Cardiac fibroblast (primary cell): ENCODE measurements at regions not wholly inside any gene's neighbourhood (a gene's known extent, or its start where the extent isn't known, plus 50 kb on each side); places are given as distances from the start of the nearest gene placed in this dataset.

Experiments
- DNase-seq, 2 donors: peaks; one replicate each; pipeline versions ENCODE4 v3.0.0 to v3.0.0-alpha.2; 2010; ENCODE audit warnings: low read depth in 2 of 2
- H3K4me3 ChIP-seq, 2 donors: replicated peaks in 1 of 2; 1 replicate in 1 of 2; 2 replicates in 1 of 2; pipeline ENCODE4 v1.5.1; 2011; ENCODE audit warnings: low read depth in 2 of 2, low read length in 2 of 2, mild to moderate bottlenecking in 2 of 2, moderate library complexity in 1 of 2
- CTCF ChIP-seq: IDR thresholded peaks from one replicate; pipeline ENCODE4 v1.5.1; 2011; ENCODE audit warnings: low read depth, mild to moderate bottlenecking, low read length, inconsistent platforms

GRCh38 chr9:79104951-79105350 is 466.8 kb upstream of the TLE4 start:
- no peak for TF ChIP-seq CTCF
- no peak for DNase-seq
- H3K4me3 ChIP-seq, result no peak overlapping the region

GRCh38 chr9:79107911-79108676 is 463.7 kb upstream of the TLE4 start:
- peak in 1 of 2 donors; percentile 40 for DNase-seq
- H3K4me3 ChIP-seq, result no peak overlapping the region
- TF ChIP-seq CTCF, result no peak

GRCh38 chr9:79111653-79112052 is 460.1 kb upstream of the TLE4 start:
- no peak overlapping the region for H3K4me3 ChIP-seq
- DNase-seq, result no peak
- TF ChIP-seq CTCF, result no peak

- H3K4me3 ChIP-seq, result no peak overlapping the region
- DNase-seq, result no peak
- no peak for TF ChIP-seq CTCF
Observed at GRCh38 chr9:79115176-79115575, 456.6 kb upstream of the TLE4 start.

- H3K4me3 ChIP-seq, result no peak overlapping the region
- no peak for DNase-seq
- TF ChIP-seq CTCF, result no peak
Observed at GRCh38 chr9:79116041-79116440, 455.7 kb upstream of the TLE4 start.

- TF ChIP-seq CTCF, result no peak
- no peak for DNase-seq
- no peak overlapping the region for H3K4me3 ChIP-seq
Observed at GRCh38 chr9:79116709-79117108, 455.1 kb upstream of the TLE4 start.

GRCh38 chr9:79120533-79120932 is 451.2 kb upstream of the TLE4 start:
- DNase-seq, result no peak
- H3K4me3 ChIP-seq, result no peak overlapping the region
- no peak for TF ChIP-seq CTCF
